ENCODE measurements at regions not wholly inside any gene's neighbourhood (a gene's known extent, or its start where the extent isn't known, plus 50 kb on each side); places are given as distances from the start of the nearest gene placed in this dataset.
"Not testable (repeated sequence)": the region's sequence is repeated elsewhere in the genome, so short reads cannot be mapped to it uniquely, and the experiment has no call there.

DNA sequence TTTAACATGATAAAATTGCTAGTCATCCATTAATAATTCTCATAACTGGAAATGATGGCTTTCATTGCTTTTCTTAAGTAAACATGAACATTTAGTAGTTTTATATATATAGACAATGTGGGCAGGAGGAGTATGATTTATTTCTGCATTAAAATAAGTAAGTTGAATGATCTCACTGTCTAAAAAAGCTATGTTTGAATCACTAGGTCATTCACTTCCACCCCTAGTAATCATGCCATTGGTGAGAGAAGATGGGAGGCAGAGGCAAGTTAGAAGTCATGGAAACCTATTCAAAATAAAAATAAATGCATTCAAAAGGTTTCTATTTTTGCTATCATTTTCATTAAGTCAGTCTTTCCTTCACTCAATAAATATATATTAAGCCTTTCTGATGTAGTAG is 226.4 kb downstream of the DUSP10 start:
- no peak for DNase-seq (ENCODE audit: low read depth in 2 of 2)

DNA sequence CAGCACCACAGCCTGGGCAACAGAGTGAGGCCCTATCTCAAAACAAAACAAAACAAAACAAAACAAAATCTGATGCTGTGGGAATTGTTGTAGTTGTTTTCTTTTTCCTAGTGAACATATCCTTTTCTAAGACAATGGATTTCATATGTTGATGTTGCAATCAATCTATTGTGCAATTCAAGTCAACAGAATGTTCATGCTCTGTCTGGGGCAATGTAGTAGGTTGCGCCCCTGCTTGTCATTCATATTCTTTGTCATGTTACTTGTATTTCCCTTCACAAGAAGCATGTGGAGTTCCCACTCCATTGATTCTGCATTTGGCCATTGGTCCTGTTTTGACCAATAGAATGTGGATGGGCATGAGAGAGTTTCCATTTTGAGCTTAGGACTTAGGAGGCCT is 223.9 kb downstream of the DUSP10 start:
- DNase-seq (ENCODE audit: low read depth in 2 of 2) = no peak

DNA sequence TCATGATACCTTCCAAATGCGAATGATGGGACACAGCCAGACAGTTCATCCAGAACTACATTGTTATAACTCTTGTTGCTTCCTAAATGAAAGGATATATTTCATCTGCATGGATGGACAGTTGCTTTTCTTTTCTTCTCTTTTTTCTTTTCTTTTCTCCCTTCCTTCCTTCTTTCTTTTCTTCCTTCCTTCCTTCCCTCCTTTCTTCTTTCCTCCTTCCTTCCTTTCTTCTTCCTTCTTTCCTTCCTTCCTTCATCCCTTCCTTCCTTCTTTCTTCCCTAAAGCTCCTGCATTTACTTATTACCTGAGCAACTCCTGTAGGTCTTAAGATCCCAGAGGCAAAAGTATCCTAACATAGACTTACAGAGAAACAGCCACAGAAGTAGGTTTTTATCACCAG is 221.6 kb downstream of the DUSP10 start:
- no peak for DNase-seq (ENCODE audit: low read depth in 2 of 2)

DNA sequence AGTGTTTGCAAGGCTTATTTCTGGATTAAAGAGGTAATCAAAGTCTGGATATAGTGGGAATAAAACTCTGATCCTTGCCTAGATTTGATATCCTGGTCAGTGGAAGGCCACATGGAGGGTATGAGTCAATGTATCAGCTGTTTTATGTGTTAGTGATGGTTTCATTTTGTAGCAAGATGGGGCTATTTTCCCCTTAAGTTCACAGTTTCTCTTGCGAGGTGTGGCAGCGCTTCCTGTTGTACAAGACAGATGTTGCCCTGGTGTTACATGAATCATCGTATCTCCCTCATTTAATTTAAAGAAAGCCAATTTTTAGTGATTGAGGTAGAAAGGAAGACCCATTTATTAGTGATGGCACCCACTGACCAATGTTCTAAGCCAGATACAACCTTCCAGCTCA is 220.2 kb downstream of the DUSP10 start:
- no peak for DNase-seq (ENCODE audit: low read depth in 2 of 2)

DNA sequence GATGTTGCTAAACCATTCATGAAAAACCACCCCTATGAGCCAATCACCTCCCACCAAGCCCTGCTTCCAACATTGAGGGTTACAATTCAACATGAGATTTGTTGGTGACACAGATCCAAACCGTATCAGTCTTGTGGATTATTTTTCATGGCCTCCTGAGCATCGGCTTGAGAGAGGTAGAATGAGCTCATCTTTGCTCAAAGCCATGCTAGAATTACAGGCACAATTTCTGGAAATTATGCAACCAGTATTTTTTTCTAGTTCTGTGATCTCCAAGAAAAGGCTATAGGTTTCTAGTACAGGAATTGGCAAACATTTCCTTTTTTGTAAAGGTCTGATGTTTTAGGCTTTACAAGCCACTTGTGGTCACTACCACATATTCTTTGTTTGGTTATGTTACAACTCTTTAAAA is 219.4 kb downstream of the DUSP10 start:
- no peak for DNase-seq (ENCODE audit: low read depth in 2 of 2)

DNA sequence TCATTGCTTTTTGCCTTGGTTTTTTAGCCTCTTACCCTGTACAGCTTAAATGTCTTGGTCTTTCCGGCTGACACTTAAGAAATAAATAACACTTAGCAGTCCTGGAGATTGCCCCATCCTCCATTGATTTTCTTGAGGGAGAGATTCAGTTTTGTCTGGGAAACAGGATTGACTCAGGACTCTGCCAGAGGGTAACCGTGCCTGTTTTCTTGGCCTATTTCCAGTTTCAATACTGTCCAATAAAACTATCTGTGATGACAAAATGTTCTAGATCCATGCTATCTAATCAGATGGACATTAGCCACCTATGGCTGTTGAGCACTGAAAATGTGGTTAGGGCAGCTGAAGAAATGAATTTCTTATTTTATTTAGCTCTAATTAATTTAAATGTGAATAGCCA is 216.1 kb downstream of the DUSP10 start:
- no peak for DNase-seq (ENCODE audit: low read depth in 2 of 2)

DNA sequence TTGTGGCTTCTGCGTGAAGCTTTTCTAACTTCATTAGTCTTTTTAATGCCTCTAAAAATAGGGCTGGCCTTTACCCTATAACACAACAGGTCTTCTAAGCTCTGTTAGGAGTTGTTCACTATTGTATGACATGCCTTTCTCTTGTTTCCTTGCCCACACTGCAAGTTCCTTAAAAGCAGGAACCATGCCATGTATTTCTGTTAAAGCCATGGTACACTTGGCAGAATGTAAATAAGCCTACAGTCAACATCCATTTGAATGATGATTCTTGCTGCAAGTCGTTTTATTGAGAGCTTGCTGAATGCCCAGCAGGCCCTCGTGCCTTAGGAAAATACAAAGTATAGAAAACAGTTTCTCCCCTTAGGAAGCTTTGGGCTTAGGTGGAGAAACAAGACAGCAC is 214.6 kb downstream of the DUSP10 start:
- no peak for DNase-seq (ENCODE audit: low read depth in 2 of 2)

DNA sequence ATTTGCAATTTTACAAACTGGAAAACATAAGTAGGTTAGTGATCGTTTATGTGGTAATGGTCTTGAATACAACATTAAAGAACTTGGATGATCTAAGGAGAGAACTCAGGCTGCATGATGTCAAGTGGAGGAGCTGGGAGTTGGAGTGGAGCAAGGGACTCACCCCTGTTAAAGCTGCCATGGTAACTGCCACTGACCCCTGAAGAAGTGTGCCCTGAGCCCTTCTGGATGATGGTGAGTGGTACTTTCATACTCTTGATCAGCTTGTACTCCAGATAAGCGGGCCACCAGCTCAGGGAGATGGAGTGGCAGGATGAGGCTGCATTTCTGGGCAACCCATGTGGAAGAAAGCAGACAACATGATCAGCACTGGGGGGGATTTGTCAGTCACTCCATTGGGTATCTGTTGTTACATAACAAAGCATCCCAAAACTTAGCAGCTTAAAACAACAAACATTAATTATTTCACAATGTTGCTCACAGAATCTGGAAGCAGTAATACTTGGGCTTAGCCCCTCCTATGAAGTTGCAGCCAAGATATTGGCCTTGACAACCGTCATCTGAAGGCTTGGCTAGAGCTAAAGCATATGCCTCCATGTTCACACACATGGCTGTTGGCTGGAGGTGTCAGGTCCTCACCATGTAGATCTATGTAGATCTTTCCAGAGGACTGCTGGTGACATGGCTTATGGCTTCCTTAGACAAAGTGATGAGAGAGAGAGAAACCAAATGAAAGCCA is 213.8 kb downstream of the DUSP10 start:
- no peak for DNase-seq (ENCODE audit: low read depth in 2 of 2)

DNA sequence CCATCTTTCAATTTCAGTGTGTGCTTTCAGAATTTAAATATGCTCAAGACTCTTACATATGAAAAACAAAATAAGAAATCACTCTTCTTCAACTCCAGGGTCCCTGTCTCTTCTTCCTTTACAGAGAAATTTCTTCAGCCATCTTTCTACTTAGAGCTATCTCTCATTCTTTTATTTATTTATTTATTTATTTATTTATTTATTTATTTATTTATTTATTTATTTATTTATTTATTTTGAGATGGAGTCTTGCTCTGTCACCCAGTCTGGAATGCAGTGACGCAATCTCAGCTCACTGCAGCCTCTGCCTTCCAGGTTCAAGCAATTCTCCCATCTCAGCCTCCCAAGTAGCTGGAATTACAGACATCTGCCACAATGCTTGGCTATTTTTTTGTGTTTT is 211.7 kb downstream of the DUSP10 start:
- not testable (repeated sequence) for DNase-seq (ENCODE audit: low read depth in 2 of 2)

DNA sequence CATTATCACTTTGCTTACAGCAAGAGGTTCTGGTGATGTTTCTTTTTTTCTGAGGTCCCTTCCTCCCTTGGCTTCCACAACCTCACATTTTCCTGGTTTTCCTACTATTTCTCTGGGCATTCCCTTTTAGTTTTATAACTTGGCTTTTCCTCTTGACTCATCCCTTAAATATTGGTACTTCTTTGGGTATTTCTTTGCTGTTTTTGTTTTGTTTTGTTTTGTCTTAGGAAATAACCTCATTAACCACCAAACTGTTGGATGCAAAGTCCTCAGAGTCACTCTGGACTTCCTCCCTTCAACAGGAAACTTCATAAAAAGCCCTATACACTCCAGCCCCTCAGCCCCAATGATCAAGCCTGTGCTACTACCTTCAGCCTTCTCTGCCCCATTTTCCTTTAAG is 211.1 kb downstream of the DUSP10 start:
- no peak for DNase-seq (ENCODE audit: low read depth in 2 of 2)

DNA sequence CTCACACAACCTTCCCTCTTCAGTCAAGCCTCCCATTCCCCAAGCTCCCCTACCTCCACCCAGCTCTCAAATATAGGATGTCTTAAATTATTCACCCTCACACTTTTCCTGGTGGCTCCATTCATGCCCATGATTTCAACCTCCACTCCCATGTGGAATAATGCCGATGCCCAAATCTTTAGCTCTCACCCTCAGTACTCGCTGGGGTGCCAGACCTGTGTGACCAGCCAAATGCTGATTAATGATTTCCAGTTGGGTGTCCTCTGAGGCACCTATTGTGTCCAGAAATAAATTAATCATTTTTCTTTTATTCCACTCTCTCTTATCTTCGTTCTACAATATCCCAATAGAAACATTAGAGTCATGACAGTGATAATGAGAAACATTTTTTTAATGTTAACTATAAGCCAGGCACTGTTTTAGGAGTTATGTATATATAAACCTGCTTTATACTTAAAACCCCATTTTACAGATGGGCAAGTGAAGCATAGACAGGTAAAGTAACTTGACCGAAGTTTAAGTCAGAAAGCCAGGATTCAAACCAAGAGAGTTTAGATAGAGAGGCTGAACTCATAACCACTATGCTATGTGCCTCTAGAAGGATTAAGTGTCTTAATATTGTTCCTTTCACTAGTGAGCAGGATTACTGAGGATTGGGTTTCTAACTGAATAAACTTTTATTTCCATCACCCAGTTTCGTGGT is 209.7 kb downstream of the DUSP10 start:
- DNase-seq (ENCODE audit: low read depth in 2 of 2) = no peak

DNA sequence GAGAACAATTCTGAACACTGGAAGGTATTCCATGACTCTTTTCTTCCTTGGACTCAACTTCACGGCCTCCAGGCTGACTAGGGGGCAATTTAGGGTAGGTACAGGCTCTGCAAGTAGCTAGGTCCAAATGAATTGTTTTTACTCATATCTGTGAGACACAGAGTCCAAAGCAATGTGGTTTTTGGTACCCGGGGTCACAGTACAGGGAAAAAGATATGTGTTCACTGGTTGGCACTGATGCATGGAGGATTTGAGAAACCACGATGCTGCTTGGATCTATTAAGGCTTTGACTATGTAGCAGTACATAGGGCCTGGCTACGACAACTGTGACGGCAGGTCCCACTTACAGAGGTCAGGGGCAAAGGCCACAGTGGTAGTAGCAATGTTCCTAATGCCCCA is 200.6 kb downstream of the DUSP10 start:
- no peak for DNase-seq (ENCODE audit: low read depth in 2 of 2)

DNA sequence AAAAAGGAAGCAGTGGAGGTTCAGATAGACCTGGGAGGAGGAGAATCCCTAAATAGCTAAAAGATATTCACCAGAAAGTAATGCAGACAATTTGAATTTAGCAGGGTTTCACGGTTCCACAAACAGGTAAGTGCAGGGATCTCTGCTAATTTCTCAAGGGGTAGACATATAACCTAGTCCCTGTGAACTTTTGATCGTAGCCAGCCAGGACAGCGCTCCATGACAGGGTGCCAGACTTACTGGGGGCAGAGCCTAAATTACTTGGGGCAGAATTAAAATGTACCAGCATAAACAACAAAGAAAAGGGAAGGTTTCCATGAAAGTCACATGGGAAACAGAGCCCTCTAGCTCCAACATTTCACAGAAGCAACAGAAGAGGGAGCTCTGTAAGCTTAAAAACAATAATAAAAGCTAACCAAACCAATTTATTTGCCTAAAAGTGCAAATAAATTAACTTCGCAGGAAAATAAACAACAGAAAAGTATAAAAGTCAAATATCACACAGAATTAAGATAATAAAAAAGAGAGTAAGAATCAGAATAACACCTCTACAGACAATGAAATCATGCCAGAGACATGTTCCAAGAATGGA is 198.3 kb downstream of the DUSP10 start:
- peak; percentile 6 to 39 for DNase-seq (ENCODE audit: low read depth in 2 of 2)

DNA sequence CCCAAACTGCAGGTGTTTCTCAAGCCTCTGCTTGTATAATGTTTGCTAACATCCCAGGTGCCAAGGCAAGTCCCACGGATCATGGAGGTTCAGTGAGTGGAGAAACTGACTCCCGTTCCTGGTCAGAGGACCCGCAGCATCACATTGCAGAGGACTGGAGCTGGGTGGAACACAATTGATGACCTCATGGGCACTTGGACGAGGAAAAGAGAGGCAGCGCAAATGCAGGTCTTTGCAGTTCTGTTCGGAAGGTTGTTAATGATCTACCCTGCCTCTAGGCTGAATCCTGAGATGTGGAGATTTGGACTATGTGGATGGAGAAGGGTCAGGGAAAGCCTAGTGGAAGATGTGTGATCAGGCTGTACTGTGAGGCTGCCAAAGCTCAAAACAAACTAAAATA is 192.9 kb downstream of the DUSP10 start:
- DNase-seq (ENCODE audit: low read depth in 2 of 2) = no peak

DNA sequence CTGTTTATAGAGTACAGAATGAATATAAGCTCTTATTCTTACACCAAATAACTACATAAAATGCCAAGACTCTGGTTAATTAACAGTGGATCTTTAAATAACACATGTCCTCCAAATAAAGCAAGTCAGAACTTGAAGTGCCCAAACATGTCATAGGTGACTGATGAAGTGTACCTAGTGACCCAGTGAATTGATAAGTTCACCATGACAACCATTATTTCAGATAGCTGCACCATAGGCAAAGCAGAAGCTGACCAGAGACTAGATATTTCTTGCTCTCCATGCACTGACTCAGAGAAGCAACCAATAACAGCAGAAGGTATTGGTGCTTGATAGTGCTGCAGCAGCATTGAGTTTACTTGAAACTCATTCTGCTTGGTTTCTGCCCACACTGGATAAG is 192.1 kb downstream of the DUSP10 start:
- no peak for DNase-seq (ENCODE audit: low read depth in 2 of 2)

DNA sequence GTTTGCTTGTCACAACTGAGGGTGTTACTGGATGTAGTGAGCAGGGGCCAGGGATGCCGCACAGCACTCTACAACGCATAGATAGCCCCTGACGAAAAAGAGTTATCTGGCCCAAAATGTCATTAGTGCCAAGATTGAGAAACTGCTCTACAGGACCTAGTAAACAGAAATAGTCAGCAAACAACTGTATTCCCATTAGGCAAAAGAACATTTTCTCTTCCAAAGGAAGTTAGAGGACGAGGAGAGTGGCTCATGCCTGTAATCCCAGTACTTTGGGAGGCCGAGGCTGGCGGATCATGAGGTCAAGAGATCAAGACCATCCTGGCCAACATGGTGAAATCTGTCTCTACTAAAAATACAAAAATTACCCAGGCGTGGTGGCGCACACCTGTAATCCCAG is 189.1 kb downstream of the DUSP10 start:
- DNase-seq (ENCODE audit: low read depth in 2 of 2) = not testable (repeated sequence)

DNA sequence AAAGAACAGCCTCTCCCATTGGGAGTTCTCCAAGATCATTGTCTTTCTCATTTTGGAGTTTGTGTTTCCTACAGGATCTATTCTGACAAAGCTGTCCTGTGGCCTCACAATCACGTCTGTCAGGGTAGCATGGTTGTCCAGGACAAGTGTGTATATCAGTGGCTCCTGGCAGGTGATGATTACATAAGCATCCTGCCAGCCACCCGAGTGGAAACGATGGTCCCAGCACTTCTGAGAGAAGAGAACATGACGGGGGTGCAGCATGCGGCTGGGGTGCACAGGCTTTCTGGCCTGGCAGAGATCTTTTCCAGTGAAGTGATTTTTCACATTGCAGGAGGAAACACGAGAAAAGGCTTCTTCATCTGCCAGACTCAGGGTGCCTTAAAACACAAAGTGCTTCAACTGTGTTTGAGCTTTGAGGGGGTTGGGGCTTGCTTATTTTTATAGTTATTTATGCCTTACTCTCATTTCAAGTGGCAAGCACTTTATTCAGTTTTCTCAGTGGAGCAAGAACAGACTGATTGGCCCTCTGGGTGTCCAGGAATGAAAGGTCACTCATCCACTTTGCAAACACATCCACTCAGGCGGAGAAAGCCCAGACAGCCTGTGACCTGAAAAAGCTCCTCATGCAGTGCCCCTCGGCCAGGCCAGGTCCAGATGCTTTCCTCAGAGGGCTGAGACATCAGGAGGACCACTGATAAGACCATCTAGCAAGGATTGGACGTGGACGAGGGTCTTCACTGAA is 186.0 kb downstream of the DUSP10 start:
- no peak for DNase-seq (ENCODE audit: low read depth in 2 of 2)

DNA sequence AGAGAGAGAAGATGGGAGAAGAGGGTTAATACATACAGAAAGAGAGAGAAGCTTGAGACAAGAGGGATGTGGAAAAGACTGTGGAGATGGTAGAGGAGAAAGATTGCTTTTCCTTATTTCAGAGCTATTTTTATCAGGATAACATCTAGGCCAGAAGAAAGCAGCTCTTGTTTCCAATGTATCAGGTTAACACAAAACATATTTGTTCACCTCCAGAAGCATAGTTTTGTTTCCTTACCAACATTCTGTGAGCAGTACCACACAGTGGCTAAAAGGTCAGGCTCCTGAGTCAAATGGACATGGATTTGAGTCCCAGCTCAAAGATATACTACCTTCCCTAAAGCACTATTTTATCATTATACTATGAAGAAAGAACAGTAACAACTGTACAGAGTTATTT is 185.5 kb downstream of the DUSP10 start:
- DNase-seq (ENCODE audit: low read depth in 2 of 2) = no peak

DNA sequence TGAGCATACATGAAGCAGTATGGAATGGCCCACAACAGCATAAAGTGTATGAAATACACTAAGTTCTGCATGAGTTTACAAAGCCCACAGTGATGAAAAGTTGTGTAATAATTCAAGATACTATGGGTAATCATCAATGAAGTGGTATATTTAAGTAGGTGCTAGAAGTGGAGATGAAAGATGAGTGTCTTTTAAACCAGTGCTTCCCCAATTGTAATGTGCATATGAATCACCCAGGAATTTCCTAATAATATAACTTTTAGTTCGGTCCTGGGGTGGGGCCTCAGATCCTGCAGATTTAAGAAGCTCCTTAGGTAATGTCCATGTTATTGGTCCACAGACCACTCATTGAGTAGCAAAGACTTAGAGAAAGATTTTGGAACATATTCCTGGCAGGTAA is 184.9 kb downstream of the DUSP10 start:
- DNase-seq (ENCODE audit: low read depth in 2 of 2) = no peak

DNA sequence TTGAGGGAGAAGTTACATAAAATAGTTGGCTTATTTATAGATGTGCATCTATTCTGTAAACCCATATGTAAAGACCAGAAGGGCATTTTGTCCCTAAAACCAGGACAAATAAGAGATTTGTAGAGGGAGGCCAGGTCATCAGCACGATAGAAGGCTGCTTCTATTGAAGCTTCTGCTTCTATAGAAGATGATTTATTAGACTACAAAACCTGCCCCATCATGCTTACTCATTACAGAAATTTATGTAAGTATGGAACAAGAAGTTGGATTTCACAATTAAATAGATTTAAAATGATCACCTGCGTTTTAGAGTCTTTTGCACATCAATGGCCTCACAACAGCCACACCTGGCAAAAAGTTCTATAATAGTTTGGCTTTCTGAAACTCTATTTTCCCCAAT is 183.5 kb downstream of the DUSP10 start:
- DNase-seq (ENCODE audit: low read depth in 2 of 2) = no peak

DNA sequence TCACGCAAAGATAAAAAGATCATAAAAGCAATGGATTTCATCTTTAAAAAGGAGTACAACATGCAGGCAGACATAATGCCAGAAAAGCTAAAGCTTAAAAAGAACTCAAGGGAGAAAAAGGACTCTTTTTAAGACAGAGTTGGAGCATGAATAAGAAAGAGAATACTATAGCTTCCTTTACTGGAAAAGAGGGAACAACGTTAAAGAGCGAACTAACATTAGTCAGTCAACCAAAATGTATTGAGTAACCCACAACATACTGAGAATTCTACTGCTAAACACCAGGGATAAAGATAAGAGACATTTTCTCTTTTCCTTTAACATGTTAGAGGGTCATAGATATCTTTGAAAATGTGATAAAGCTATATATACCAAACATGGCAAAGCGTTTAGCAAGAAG is 182.0 kb downstream of the DUSP10 start:
- no peak for DNase-seq (ENCODE audit: low read depth in 2 of 2)

Measured in dermis microvascular lymphatic vessel endothelial cell (primary cell).